OCI-LY7 (cell line): ENCODE measurements at regions not wholly inside any gene's neighbourhood (a gene's known extent, or its start where the extent isn't known, plus 50 kb on each side); places are given as distances from the start of the nearest gene placed in this dataset.

ENCODE experiments used
- BruUV-seq: library from RNA; stranded (reverse); fragments of 400-500 nt; replicated peaks from 2 replicates; lab custom pipeline; 2021; lab: Mats Ljungman, UMichigan
- CTCF ChIA-PET: fragments of 300-600 bp; sonication (Branson Sonifier 250); formaldehyde crosslinking; loops from one replicate; lab custom pipeline; 2022; ENCODE audit warnings: antibody characterized with exemption; ENCODE audit not compliant: unreplicated experiment; lab: Charles Lee
- POLR2A ChIA-PET: fragments of 300-600 bp; sonication (Branson Sonifier 250); formaldehyde crosslinking; loops from one replicate; lab custom pipeline; 2022; ENCODE audit warnings: antibody characterized with exemption; lab: Charles Lee
- DNase-seq: peaks from one replicate; pipeline ENCODE4 v3.0.0-alpha.2; 2015; ENCODE audit warnings: low spot score
- H2AFZ ChIP-seq: fragments of 200-600 bp; sonication (generic), shearing (Covaris generic); 2 replicates; pipeline ENCODE4 v1.6.1; 2014; ENCODE audit warnings: mild to moderate bottlenecking, antibody characterized with exemption, low read length, moderate library complexity
- H3K27ac ChIP-seq: fragments of 200-600 bp; sonication (generic); 2 replicates; pipeline ENCODE4 v1.5.1; 2014; ENCODE audit warnings: mixed run types, low read depth, mild to moderate bottlenecking, moderate library complexity, low read length, inconsistent platforms; ENCODE audit not compliant: poor library complexity, severe bottlenecking
- H3K36me3 ChIP-seq: fragments of 200-600 bp; sonication (generic); 2 replicates; pipeline ENCODE4 v1.6.1; 2014; ENCODE audit warnings: mild to moderate bottlenecking, antibody characterized with exemption, low read length, moderate library complexity, mixed read lengths; ENCODE audit not compliant: insufficient read depth
- H3K4me1 ChIP-seq: fragments of 200-600 bp; sonication (generic); 2 replicates; pipeline ENCODE4 v1.5.1; 2014; ENCODE audit warnings: mild to moderate bottlenecking, low read length; ENCODE audit not compliant: insufficient read depth, poor library complexity, severe bottlenecking
- H3K4me2 ChIP-seq: fragments of 200-600 bp; sonication (generic); 2 replicates; pipeline ENCODE4 v1.6.1; 2014; ENCODE audit warnings: mild to moderate bottlenecking, low read length
- H3K4me3 ChIP-seq: fragments of 200-600 bp; sonication (generic); 2 replicates; pipeline ENCODE4 v1.5.1; 2014; ENCODE audit warnings: mild to moderate bottlenecking, low read depth, low read length; ENCODE audit not compliant: poor library complexity, severe bottlenecking
- H3K79me2 ChIP-seq: fragments of 200-600 bp; sonication (generic); 2 replicates; pipeline ENCODE4 v1.6.1; 2016; ENCODE audit warnings: low read depth, mild to moderate bottlenecking, low read length, moderate library complexity, mixed read lengths; ENCODE audit not compliant: insufficient read depth
- H3K9me2 ChIP-seq: fragments of 200-600 bp; sonication (generic); 2 replicates; pipeline ENCODE4 v1.6.1; 2016; ENCODE audit warnings: mild to moderate bottlenecking, low read length, mixed read lengths; ENCODE audit not compliant: insufficient read depth
- H3K9me3 ChIP-seq: fragments of 200-600 bp; sonication (generic); 2 replicates; pipeline ENCODE4 v1.6.1; 2014; ENCODE audit warnings: mild to moderate bottlenecking, mixed run types, low read length, mixed read lengths
- H4K20me1 ChIP-seq: fragments of 200-600 bp; sonication (generic); 2 replicates; pipeline ENCODE4 v1.6.1; 2014; ENCODE audit warnings: mild to moderate bottlenecking, antibody characterized with exemption, low read length, moderate library complexity, mixed read lengths; ENCODE audit not compliant: insufficient read depth
- CTCF ChIP-seq: fragments of 200-600 bp; sonication (generic); conservative IDR thresholded peaks from 2 replicates; pipeline ENCODE4 v1.5.1; 2014; ENCODE audit warnings: mild to moderate bottlenecking, antibody characterized with exemption, low read length, moderate library complexity, mixed read lengths
- EZH2phosphoT487 ChIP-seq: fragments of 200-600 bp; sonication (generic); IDR thresholded peaks from 2 replicates; pipeline ENCODE4 v1.6.1; 2018; ENCODE audit warnings: low read depth, borderline replicate concordance, mild to moderate bottlenecking, mixed run types, antibody characterized with exemption, low read length, moderate library complexity, mixed read lengths
- intact Hi-C: fragments of 100-400 bp; cut with micrococcal nuclease; formaldehyde crosslinking; loops from one replicate; pipeline ENCODE4 v1.10.0; 2022; ENCODE audit not compliant: unreplicated experiment

DNA sequence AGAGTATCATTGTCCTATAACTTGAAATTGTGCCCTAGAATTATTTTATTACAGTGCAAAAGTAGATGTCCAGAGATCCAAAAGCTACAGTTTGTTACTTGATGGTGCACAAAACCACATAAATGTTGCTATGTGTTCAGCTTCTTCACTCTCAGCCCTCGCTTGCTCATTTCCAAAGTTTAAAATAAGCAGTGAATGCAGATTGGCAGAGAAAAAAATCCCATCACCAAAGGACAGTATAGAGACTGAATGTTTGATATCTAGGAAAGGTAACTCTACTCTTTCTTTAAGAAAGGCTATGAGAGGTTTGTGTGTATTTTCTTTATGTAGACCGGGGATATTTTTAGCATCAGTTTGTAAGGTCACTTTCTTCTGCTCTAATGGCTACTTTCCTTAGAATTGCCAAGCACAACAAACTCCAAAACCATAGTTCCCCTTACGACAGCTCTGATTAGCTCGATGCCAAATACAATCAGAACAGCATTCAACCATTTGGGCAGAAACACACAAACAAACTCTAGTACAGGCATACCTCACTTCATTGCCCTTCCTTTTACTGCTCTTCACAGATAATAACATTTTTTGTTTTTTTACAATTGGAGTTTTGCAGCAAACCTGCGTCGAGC is 164.1 kb upstream of the CCDC54 start:
- H3K4me2 ChIP-seq, result no peak overlapping the region
- no peaks in the 10 kb centered on the region for H3K36me3 ChIP-seq
- no peak for TF ChIP-seq CTCF
- no peak for TF ChIP-seq EZH2phosphoT487
- DNase-seq, result no peak
- intact Hi-C loops, result no loop called here
- no peaks in the 10 kb centered on the region for H3K79me2 ChIP-seq
- H3K9me2 ChIP-seq, result no peaks in the 10 kb centered on the region
- ChIA-PET CTCF (no interaction called here), POLR2A (interaction anchor here (0.6 to 1.0 kb wide), 3 partner anchors 194 to 534 kb away, joined by 3 to 4 read pairs (median 3); no protein-coding TSS in a partner anchor)
- no peak overlapping the region for H3K27ac ChIP-seq
- no TSS peak for BruUV-seq
- no peaks in the 10 kb centered on the region for H3K9me3 ChIP-seq
- no peaks in the 10 kb centered on the region for H3K4me1 ChIP-seq
- H2AFZ ChIP-seq, result no peak overlapping the region
- H3K4me3 ChIP-seq, result no peak overlapping the region
- no peaks in the 10 kb centered on the region for H4K20me1 ChIP-seq

DNA sequence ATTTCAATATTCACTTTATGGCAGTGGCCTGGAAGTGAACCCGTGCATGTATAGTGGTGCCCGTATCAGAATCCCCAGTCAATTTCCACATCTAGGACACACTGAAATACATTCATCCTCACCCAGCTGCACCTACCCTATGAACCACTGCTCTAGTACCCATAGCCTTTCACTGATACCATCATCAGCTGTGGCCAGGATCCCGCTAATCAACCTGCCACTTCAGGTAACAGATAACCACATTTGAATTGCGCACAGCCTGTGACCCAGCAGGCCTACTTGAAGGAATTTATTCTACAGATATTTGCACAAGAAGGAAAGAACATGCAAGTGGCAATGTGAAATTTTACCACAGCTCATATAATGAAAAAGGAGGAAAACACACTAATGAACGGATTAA is 161.0 kb upstream of the CCDC54 start:
- Histone ChIP-seq H3K4me1 (no peaks in the 10 kb centered on the region), H3K9me3 (no peaks in the 10 kb centered on the region), H3K79me2 (no peaks in the 10 kb centered on the region), H3K9me2 (no peaks in the 10 kb centered on the region), H4K20me1 (no peaks in the 10 kb centered on the region), H2AFZ (no peak overlapping the region), H3K4me3 (no peak overlapping the region), H3K27ac (no peak overlapping the region), H3K4me2 (no peak overlapping the region), H3K36me3 (no peaks in the 10 kb centered on the region)
- CTCF ChIA-PET, result no interaction called here
- POLR2A ChIA-PET, result no interaction called here
- intact Hi-C loops, result no loop called here
- no peak for DNase-seq
- BruUV-seq, result no TSS peak
- TF ChIP-seq CTCF (no peak), EZH2phosphoT487 (no peak)

DNA sequence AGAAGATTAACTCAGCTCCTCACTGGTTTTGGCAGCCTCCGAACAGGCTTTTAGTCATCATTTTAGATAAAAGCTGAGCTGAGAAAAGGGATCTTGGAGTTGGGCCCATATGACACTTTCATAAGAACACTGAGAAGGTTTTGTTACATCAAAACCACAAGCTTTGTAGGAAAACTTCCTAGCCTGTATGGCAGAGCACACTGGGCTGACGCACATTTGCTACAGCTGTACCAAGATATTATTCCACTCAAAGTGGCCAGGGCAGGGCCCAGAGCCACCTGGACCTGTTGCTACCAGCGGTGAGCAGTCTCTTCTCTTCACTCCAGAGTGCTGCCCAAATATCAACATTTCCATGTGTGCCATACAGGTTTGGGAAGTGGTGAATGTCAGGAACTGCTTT is 160.5 kb upstream of the CCDC54 start:
- H2AFZ ChIP-seq, result no peak overlapping the region
- no peaks in the 10 kb centered on the region for H4K20me1 ChIP-seq
- no peaks in the 10 kb centered on the region for H3K9me2 ChIP-seq
- intact Hi-C loops, result no loop called here
- no peak overlapping the region for H3K4me3 ChIP-seq
- ChIA-PET CTCF (no interaction called here), POLR2A (no interaction called here)
- H3K9me3 ChIP-seq, result no peaks in the 10 kb centered on the region
- no peaks in the 10 kb centered on the region for H3K4me1 ChIP-seq
- no peak for DNase-seq
- H3K27ac ChIP-seq, result no peak overlapping the region
- no TSS peak for BruUV-seq
- TF ChIP-seq CTCF (no peak), EZH2phosphoT487 (no peak)
- H3K4me2 ChIP-seq, result no peak overlapping the region
- H3K36me3 ChIP-seq, result no peaks in the 10 kb centered on the region
- H3K79me2 ChIP-seq, result no peaks in the 10 kb centered on the region
